Subcutaneous abdominal adipose tissue (tissue), 5 donors: ENCODE measurements at regions not wholly inside any gene's neighbourhood (a gene's known extent, or its start where the extent isn't known, plus 50 kb on each side); places are given as distances from the start of the nearest gene placed in this dataset.
"Not testable (repeated sequence)": the region's sequence is repeated elsewhere in the genome, so short reads cannot be mapped to it uniquely, and the experiment has no call there.

ENCODE experiments used
- H3K27ac ChIP-seq: one replicate; pipeline ENCODE4 v1.7.0; 2013; ENCODE audit warnings: low read depth, mild to moderate bottlenecking, inconsistent platforms, low read length, moderate library complexity
- H3K27me3 ChIP-seq, 5 donors: one replicate each; pipeline ENCODE4 v1.7.0; 2013; ENCODE audit warnings: low read length in 5 of 5, inconsistent platforms in 1 of 5; ENCODE audit not compliant: control insufficient read depth in 5 of 5, insufficient read depth in 4 of 5
- H3K36me3 ChIP-seq, 5 donors: one replicate each; pipeline ENCODE4 v1.7.0; 2013; ENCODE audit warnings: low read length in 5 of 5; ENCODE audit not compliant: control insufficient read depth in 5 of 5, insufficient read depth in 5 of 5
- H3K4me1 ChIP-seq, 5 donors: one replicate each; pipeline ENCODE4 v1.7.0; 2013; ENCODE audit warnings: low read length in 5 of 5, mild to moderate bottlenecking in 3 of 5, moderate library complexity in 1 of 5; ENCODE audit not compliant: control insufficient read depth in 5 of 5, insufficient read depth in 5 of 5
- H3K4me3 ChIP-seq, 5 donors: one replicate each; pipeline ENCODE4 v1.7.0; 2013; ENCODE audit warnings: low read length in 5 of 5, low read depth in 1 of 5
- H3K9ac ChIP-seq, 5 donors: one replicate each; pipeline ENCODE4 v1.7.0; 2013; ENCODE audit warnings: low read length in 5 of 5, mild to moderate bottlenecking in 4 of 5, moderate library complexity in 3 of 5
- H3K9me3 ChIP-seq, 5 donors: one replicate each; pipeline ENCODE4 v1.7.0; 2013; ENCODE audit warnings: low read length in 5 of 5; ENCODE audit not compliant: control insufficient read depth in 5 of 5
- donor health status: healthy.
- donor health status: healthy.
- donor health status: healthy.
- donor health status: healthy.
- donor health status: healthy.

- Histone ChIP-seq H3K9ac (no peak overlapping the region), H3K27ac (no peak overlapping the region), H3K36me3 (no peaks in the 10 kb centered on the region), H3K9me3 (no peaks in the 10 kb centered on the region), H3K4me1 (no peaks in the 10 kb centered on the region), H3K27me3 (no peaks in the 10 kb centered on the region), H3K4me3 (no peak overlapping the region)
Measured at GRCh38 chr2:123640685-123641335, 384.3 kb upstream of the CNTNAP5 start.

DNA sequence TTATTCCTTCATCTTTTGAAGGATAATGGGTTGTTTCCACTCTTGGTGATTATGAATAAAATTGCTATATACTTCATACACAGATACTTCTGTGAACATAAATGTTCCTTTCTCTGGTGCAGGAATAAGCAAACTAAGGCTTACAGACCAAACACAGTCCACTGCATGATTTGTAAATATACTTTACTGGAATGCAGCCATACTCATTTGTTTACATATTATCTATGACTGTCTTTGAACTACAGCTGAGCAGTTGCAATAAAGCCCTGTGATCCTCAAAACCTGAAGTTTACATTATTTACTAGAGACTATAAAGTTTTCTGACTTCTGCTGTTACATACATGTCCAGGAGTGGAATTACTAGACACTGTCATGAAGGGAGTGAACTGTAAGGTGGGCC, 381.0 kb upstream of the CNTNAP5 start:
- H3K4me1 ChIP-seq, result no peaks in the 10 kb centered on the region
- no peaks in the 10 kb centered on the region for H3K36me3 ChIP-seq
- no peaks in the 10 kb centered on the region for H3K27me3 ChIP-seq
- H3K9me3 ChIP-seq, result no peaks in the 10 kb centered on the region
- H3K9ac ChIP-seq, result no peak overlapping the region
- H3K4me3 ChIP-seq, result no peak overlapping the region
- no peak overlapping the region for H3K27ac ChIP-seq

DNA sequence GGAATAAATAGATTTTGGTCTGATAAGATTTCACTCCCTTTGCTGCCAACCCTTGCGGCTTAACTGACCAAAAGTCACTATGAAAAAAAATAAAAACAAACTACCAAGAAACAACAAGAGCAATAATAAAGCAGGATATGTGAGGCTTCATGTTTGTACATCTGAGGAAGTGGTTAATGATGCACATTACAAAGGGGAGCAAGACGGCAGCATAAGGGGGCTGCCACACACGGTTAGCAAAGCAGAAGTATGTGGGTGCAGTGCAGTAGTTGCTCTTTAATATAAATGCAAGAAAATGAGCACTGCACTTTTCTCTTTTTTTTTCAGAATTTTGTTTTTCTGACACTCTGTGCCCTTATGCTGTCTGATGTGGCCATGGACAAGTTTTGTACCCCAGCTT, 377.1 kb upstream of the CNTNAP5 start:
- H3K4me3 ChIP-seq, result no peak overlapping the region
- no peaks in the 10 kb centered on the region for H3K9me3 ChIP-seq
- H3K9ac ChIP-seq, result no peak overlapping the region
- no peak overlapping the region for H3K27ac ChIP-seq
- H3K36me3 ChIP-seq, result no peaks in the 10 kb centered on the region
- no peaks in the 10 kb centered on the region for H3K4me1 ChIP-seq
- H3K27me3 ChIP-seq, result no peaks in the 10 kb centered on the region

- H3K4me3 ChIP-seq, result no peak overlapping the region
- H3K27ac ChIP-seq, result no peak overlapping the region
- no peak overlapping the region for H3K9ac ChIP-seq
- no peaks in the 10 kb centered on the region for H3K4me1 ChIP-seq
- H3K9me3 ChIP-seq, result no peaks in the 10 kb centered on the region
- H3K36me3 ChIP-seq, result no peaks in the 10 kb centered on the region
- no peaks in the 10 kb centered on the region for H3K27me3 ChIP-seq
Measured at GRCh38 chr2:123648956-123649355, 376.1 kb upstream of the CNTNAP5 start.

GRCh38 chr2:123651151-123651550, 373.9 kb upstream of the CNTNAP5 start:
- no peaks in the 10 kb centered on the region for H3K4me1 ChIP-seq

DNA sequence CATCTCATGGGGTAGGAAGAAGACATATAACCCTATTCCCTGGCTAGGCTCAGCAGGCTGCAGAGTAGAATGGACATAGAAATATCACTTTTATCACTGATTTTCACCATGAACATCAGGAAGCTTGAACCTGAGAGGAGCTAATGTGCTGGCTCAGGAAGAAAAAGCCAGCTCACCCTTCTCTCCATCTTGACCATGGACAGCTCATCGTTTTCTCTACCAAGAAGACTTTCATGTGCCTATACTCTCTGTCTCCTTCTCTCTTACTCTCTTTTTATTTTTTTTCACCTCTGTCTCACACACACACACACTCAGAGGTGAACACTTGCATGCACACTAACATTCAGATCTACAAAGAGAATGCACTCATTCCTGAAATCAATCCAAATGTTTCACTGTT, 372.8 kb upstream of the CNTNAP5 start:
- Histone ChIP-seq H3K27me3 (no peaks in the 10 kb centered on the region), H3K9ac (no peak overlapping the region), H3K9me3 (peaks cover 0 to 1% (median 0%) of the 10 kb centered on the region in 5 donors)

More at GRCh38 chr2:123651151-123651550, 373.9 kb upstream of the CNTNAP5 start:
- Histone ChIP-seq H3K27me3 (no peaks in the 10 kb centered on the region), H3K27ac (no peak overlapping the region), H3K9ac (no peak overlapping the region), H3K36me3 (no peaks in the 10 kb centered on the region), H3K9me3 (no peaks in the 10 kb centered on the region), H3K4me3 (no peak overlapping the region)

GRCh38 chr2:123656590-123656989, 368.5 kb upstream of the CNTNAP5 start:
- H3K36me3 ChIP-seq, result no peaks in the 10 kb centered on the region
- no peak overlapping the region for H3K27ac ChIP-seq
- H3K9me3 ChIP-seq, result peaks cover 0 to 21% (median 3%) of the 10 kb centered on the region in 5 donors
- H3K27me3 ChIP-seq, result no peaks in the 10 kb centered on the region
- no peaks in the 10 kb centered on the region for H3K4me1 ChIP-seq
- no peak overlapping the region for H3K9ac ChIP-seq
- H3K4me3 ChIP-seq, result no peak overlapping the region

More for the DNA sequence above, 372.8 kb upstream of the CNTNAP5 start:
- H3K27ac ChIP-seq, result no peak overlapping the region
- H3K36me3 ChIP-seq, result no peaks in the 10 kb centered on the region
- no peaks in the 10 kb centered on the region for H3K4me1 ChIP-seq
- H3K4me3 ChIP-seq, result no peak overlapping the region

GRCh38 chr2:123659120-123659519, 366.0 kb upstream of the CNTNAP5 start:
- Histone ChIP-seq H3K4me1 (no peaks in the 10 kb centered on the region), H3K9me3 (peaks cover 0 to 21% (median 3%) of the 10 kb centered on the region in 5 donors), H3K9ac (no peak overlapping the region), H3K27ac (no peak overlapping the region), H3K4me3 (no peak overlapping the region), H3K36me3 (no peaks in the 10 kb centered on the region), H3K27me3 (no peaks in the 10 kb centered on the region)

GRCh38 chr2:123670286-123670685, 354.8 kb upstream of the CNTNAP5 start:
- no peak overlapping the region for H3K9ac ChIP-seq
- no peaks in the 10 kb centered on the region for H3K36me3 ChIP-seq
- no peaks in the 10 kb centered on the region for H3K27me3 ChIP-seq
- H3K27ac ChIP-seq, result no peak overlapping the region
- no peaks in the 10 kb centered on the region for H3K9me3 ChIP-seq
- H3K4me3 ChIP-seq, result no peak overlapping the region
- H3K4me1 ChIP-seq, result no peaks in the 10 kb centered on the region

DNA sequence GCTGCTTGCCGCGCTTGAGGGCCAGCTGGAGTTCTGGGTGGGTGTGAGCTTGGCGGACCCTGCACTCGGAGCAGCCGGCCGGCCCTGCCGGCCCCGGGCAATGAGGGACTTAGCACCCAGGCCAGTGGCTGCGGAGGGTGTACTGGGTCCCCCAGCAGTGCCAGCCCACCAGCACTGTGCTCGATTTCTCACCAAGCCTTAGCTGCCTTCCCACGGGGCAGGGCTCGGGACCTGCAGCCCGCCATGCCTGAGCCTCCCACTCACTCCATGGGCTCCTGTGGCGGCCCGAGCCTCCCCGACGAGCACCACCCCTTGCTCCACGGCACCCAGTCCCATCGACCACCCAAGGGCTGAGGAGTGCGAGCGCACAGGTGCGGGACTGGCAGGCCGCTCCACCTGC, 341.3 kb upstream of the CNTNAP5 start:
- not testable (repeated sequence) for H3K9ac ChIP-seq, H3K4me3 ChIP-seq, H3K27me3 ChIP-seq, H3K36me3 ChIP-seq, H3K9me3 ChIP-seq, H3K27ac ChIP-seq, H3K4me1 ChIP-seq
